HepG2 (cell line): ENCODE measurements at regions not wholly inside any gene's neighbourhood (a gene's known extent, or its start where the extent isn't known, plus 50 kb on each side); places are given as distances from the start of the nearest gene placed in this dataset.
A peak's percentile ranks its signal among the peaks of the same experiment; 100 is the strongest.

Source experiments
- AGO2 ChIP-seq: fragments of 200-400 bp; formaldehyde crosslinking; optimal IDR thresholded peaks from 2 replicates; pipeline ENCODE3; 2017; ENCODE audit warnings: mild to moderate bottlenecking, low read depth, low read length, moderate library complexity
- AKNA ChIP-seq: sonication (generic); formaldehyde crosslinking; IDR thresholded peaks from 2 replicates; pipeline ENCODE4 v1.4.0; 2020; ENCODE audit warnings: missing genetic modification reagents, borderline replicate concordance
- ARID2 ChIP-seq: sonication (generic); formaldehyde crosslinking; IDR thresholded peaks from 2 replicates; pipeline ENCODE4 v1.8.1; 2022; ENCODE audit warnings: mild to moderate bottlenecking, missing genetic modification reagents, borderline replicate concordance
- ARNTL ChIP-seq: sonication (generic); formaldehyde crosslinking; IDR thresholded peaks from 2 replicates; pipeline ENCODE4 v1.4.0; 2020; ENCODE audit warnings: mild to moderate bottlenecking, missing genetic modification reagents
- GLI4 ChIP-seq: sonication (generic); formaldehyde crosslinking; IDR thresholded peaks from 2 replicates; pipeline ENCODE4 v1.5.1; 2020; ENCODE audit warnings: missing genetic modification reagents, mild to moderate bottlenecking, moderate library complexity, borderline replicate concordance
- PAXIP1 ChIP-seq: sonication (generic); formaldehyde crosslinking; conservative IDR thresholded peaks from 2 replicates; pipeline ENCODE4 v1.4.0; 2020; ENCODE audit warnings: mild to moderate bottlenecking, missing genetic modification reagents, moderate library complexity
- SMARCC2 ChIP-seq: fragments of 450-650 bp; IDR thresholded peaks from 2 replicates; pipeline ENCODE4 v1.6.1; 2017; ENCODE audit warnings: antibody characterized with exemption, mild to moderate bottlenecking
- TP53 ChIP-seq: sonication (generic); formaldehyde crosslinking; conservative IDR thresholded peaks from 2 replicates; pipeline ENCODE4 v1.4.0; 2020; ENCODE audit warnings: missing genetic modification reagents
- XRCC5 ChIP-seq: fragments of 200-400 bp; formaldehyde crosslinking; optimal IDR thresholded peaks from 2 replicates; pipeline ENCODE3; 2017; ENCODE audit warnings: mild to moderate bottlenecking, low read length
- ZBTB4 ChIP-seq: sonication (generic); formaldehyde crosslinking; IDR thresholded peaks from 2 replicates; pipeline ENCODE4 v1.4.0; 2020; ENCODE audit warnings: missing genetic modification reagents, mild to moderate bottlenecking, borderline replicate concordance
- ZFP1 ChIP-seq: IDR thresholded peaks from 2 replicates; pipeline ENCODE4 v1.6.1; 2016
- ZNF138 ChIP-seq: sonication (generic); formaldehyde crosslinking; IDR thresholded peaks from 2 replicates; pipeline ENCODE4 v1.5.0; 2020; ENCODE audit warnings: mild to moderate bottlenecking, low read depth, missing genetic modification reagents
- ZNF574 ChIP-seq: sonication (generic); formaldehyde crosslinking; IDR thresholded peaks from 2 replicates; pipeline ENCODE4 v1.4.0; 2020; ENCODE audit warnings: missing genetic modification reagents

GRCh38 chr6:28586962-28587745 lies 61.5 kb downstream of the GPX5 start (continued):
- TF ChIP-seq AKNA (CRISPR knock-in tag) (peak; percentile 17; the same call in 1 of the 2 replicates), ZBTB4 (peak; percentile 71; the same call in 1 of the 2 replicates), PAXIP1 (CRISPR knock-in tag) (peak; percentile 42; the same call in 1 of the 2 replicates), SMARCC2 (no peak), ZNF574 (CRISPR knock-in tag) (peak; percentile 100), XRCC5 (peak; percentile 90), ZNF138 (CRISPR knock-in tag) (peak; percentile 83; the same call in 1 of the 2 replicates), TP53 (CRISPR knock-in tag) (no peak), GLI4 (CRISPR knock-in tag) (peak; percentile 87; the same call in 1 of the 2 replicates), ARID2 (peak; percentile 76; the same call in 1 of the 2 replicates), ARNTL (peak; percentile 17; the same call in 1 of the 2 replicates), ZFP1 (CRISPR knock-in tag) (no peak; the same call in 1 of the 2 replicates), AGO2 (no peak)
